NOMO-1 treated with dmso at 0.1 percent for 144 hours (cell line): ENCODE measurements at regions not wholly inside any gene's neighbourhood (a gene's known extent, or its start where the extent isn't known, plus 50 kb on each side); places are given as distances from the start of the nearest gene placed in this dataset.

Experiments used
- DNase-seq: peaks from one replicate; lab custom pipeline; 2025; ENCODE audit not compliant: unreplicated experiment; lab: John Stamatoyannopoulos, UW

DNA sequence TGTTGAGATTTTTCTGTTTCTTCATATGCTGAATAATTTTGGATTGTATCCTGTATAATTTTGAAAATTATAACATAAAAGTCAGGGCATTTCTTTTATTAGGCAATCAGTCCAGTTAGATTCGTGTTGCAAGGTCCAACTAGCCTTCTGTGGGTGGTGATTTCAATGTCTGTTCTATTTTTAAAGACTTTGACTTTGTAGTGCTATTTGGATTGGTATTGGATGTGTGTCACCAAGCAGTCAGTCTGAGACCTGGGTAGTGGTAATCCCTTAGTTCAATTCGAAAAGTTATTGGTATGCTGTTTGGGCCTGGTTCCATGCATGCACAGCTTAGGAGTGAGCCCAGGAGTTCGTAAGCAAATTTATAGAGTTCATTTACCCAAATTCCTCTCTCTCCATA, 82.2 kb downstream of the EPDR1 start:
- DNase-seq, result no peak

DNA sequence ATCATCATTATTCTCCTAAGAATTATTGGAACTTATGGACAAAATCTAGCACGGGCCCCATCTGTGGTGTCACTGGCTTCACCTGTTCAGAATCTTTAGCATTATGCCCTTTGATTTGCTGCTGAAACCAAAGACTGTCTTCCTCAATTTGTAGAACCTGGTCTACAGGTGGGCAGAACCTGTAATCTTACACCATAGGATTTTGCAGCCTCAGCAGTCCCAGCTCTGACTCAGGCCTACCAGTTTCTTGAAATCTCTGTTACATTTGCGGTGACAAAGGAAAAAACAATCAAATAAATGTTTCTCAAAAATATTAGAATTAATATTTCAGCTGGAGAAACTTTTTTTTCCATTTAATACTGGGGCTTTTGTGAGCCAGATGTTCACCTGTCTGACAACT, 86.1 kb downstream of the EPDR1 start:
- no peak for DNase-seq

DNA sequence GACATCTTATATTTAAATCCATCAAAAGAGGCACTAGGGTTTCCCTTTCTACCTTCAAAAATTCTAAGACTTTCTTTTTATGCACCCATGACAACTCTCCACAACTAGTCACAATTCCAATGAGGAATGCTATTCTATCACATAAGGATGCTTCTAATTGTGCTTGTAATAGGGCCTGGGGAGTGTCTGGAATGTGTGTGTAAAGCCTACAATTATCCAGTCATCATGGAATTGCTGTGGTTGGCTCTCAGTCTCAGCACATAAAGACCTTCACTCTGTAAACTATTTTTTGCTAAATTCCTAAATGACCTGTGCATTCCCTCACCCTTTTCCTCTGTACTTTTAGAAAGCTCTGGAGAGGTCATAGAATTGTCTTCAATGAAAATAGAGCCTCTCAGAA, 86.7 kb downstream of the EPDR1 start:
- no peak for DNase-seq

DNA sequence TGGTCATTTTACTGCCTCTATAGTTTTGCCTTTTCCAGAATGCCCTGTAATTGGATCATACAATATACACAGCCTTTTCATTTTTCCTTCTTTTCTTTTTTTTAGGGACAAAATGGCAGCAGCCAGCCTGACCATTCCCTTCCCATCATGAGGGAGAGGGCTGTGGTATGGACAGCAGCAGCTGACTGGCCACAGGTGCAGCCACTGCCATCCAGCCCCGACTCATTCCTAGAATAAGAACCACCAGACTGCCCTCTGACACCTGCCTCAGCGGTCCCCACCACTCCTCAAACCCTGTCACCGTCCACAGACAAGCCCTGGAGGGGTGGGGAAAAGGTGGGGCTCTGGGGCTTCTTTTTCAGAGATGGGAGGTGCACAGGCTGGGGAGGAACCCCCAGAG, 92.8 kb downstream of the EPDR1 start:
- DNase-seq, result no peak

GRCh38 chr7:38016567-38016966, 96.1 kb downstream of the EPDR1 start:
- DNase-seq, result no peak

DNA sequence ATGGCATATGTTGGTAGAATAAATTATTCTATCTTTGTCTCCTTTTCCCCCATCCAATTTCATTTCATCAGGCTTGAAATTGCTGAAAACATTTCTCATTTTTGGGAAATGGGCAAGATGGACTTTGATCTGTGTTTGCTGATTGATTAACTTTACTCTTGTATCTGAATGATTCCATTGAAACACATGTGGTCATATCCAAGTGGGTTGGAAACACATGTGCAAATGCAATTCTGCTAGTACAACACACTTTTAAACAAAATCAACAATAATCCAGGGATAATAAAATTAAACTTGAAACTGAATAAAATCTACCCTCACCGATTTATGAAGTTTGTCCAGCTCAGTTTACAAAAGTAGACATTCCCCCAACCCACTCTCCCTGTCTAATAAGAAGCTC, 96.9 kb downstream of the EPDR1 start:
- DNase-seq, result no peak

DNA sequence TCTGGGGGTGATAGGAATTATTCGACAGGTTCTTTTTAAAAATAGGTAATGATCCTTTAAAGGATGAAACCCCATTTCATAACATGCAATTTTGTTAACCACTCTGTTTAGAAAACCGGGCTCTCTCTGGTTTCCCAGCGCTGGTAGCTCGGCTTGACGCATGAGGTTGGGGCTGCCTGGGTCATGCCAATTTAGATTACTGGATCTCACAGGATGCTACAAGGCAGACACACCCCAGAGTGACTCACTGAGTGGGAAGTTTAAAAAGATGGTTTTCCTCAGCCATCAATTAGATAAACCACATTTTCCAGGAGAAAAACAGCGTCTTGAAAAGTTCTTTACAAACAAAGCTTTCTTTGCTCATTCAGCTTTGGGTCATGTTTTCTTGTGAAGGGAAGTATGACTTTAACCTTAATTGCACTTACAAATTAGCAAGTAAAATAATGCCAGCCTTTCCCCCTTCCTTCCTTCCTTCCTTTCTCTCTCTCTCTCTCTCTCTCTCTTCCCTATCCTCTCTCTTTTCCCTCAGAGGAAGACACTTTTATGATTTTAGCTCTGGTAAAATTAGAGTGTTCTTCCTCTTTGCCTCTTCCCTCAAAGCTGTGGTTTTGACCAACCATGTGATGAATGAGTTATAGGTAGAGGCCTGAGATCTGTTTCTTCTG, 99.8 kb downstream of the EPDR1 start:
- DNase-seq, result peak; percentile 8

DNA sequence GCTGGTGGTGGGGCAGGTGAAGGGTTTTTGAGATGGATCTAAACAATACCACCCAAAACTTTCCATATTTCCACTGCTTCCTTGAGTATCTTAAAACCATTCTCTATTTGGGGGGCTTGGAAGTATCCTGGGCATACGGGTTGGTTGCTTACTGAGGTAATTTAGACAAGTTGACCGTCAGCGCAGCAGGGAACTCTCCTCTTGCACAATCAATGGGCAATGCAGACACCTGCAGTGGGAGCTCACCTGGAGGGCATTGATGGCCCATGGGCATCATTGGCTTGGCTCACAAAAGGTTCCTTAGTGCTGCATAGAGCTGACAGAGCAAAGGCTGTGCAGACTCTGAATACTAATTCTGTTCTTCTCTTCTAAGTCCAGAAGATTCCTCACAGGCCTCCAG, 101.5 kb downstream of the EPDR1 start:
- DNase-seq, result no peak

GRCh38 chr7:38025815-38026214, 105.4 kb downstream of the EPDR1 start:
- DNase-seq, result no peak

GRCh38 chr7:38027884-38028455, 107.5 kb downstream of the EPDR1 start:
- DNase-seq, result no peak

- no peak for DNase-seq
Measured at GRCh38 chr7:38034062-38034908, 113.8 kb downstream of the EPDR1 start.

DNA sequence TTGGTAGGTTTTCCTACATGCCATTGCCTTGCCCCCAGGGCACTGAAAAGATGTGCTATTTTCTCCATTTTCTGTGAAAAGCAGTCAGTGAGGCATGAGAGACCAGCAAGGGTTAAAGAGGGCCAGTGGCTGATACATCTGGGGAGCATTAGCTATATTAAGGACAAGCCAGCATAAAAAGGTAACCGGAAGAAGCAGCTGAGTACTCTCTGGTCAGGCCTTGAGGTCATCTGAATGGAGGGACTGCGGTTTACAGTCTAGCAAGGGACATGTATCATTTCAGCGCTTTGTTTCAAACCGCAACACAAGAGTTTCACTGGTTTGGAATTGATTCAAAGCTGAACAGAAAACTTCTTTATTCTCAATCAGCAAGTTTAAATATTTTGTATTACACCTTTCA, 120.4 kb downstream of the EPDR1 start:
- no peak for DNase-seq

DNA sequence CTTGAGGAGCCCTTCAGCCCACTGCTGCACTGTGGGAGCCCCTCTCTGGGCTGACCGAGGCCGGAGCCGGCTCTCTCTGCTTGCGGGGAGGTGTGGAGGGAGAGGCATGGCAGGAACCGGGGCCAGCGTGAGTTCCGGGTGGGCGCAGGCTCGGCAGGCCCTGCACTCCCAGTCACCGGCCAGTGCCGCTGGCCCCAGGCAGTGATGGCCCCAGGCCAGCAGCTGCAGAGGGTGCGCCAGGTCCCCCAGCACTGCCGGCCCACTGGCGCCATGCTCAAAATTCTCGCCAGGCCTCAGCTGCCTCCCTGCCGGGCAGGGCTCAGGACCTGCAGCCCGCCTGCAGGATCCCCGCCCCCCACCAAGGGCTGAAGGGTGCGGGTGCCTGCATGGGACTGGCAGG, 128.4 kb upstream of the STARD3NL start:
- no peak for DNase-seq

GRCh38 chr7:38051311-38051710, 126.7 kb upstream of the STARD3NL start:
- no peak for DNase-seq

- DNase-seq, result no peak
Measured at GRCh38 chr7:38051786-38052185, 126.3 kb upstream of the STARD3NL start.

DNA sequence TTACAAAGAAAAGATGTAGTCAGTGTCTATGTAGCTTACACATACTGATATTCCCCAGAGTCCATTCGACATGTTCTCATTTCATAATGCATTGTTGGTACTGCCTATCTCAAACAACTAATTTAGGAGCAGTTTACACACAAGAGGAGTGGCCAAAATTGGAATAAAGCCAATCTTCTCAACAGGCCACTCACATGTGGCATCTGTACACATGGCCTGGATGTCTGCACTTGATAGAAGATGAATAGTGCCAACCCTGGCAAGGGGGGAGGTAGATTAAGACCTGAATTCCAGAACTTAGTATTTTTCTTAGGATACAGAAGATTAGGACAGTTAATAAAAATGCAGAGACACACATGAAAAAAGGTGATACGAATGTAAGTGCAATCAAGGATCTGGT, 125.3 kb upstream of the STARD3NL start:
- no peak for DNase-seq

GRCh38 chr7:38054199-38054598, 123.8 kb upstream of the STARD3NL start:
- no peak for DNase-seq

DNA sequence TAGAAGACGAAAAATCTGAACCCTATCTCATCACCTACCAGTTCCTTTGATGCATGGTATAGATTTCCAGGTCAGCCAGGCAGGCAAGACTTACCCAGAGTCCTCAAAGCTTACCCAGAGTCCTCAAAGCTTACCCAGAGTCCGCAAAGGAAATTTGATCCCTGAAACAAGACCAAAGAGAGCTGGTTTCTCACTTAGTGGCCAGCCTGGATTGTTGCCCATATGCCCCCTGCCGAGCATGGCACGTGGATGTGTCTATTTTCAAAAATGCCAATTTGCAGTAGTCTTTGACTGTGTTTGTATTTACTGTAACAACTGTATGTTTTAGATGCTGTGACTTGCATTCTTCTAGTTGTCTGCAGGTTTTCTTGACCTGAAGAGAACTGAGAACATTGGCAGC, 120.2 kb upstream of the STARD3NL start:
- DNase-seq, result no peak

DNA sequence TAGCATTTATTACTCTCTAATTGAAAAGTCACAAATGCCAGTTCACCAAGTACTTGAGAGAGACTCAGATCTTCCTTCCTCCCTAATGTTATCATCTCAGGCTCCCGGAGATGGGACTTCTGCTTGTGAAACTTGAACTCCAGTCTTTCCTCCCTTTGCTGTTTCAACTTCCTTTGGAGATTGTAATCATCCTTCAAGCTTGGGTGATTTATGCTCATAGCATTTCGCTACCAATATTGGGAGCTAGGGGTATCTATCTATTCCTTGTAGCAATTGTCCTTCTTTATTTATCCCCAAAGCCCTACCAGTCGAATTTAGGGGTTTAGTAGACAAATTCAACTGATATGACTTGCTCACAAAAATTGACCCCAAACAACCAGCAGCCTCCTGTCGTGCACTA, 117.9 kb upstream of the STARD3NL start:
- DNase-seq, result no peak

DNA sequence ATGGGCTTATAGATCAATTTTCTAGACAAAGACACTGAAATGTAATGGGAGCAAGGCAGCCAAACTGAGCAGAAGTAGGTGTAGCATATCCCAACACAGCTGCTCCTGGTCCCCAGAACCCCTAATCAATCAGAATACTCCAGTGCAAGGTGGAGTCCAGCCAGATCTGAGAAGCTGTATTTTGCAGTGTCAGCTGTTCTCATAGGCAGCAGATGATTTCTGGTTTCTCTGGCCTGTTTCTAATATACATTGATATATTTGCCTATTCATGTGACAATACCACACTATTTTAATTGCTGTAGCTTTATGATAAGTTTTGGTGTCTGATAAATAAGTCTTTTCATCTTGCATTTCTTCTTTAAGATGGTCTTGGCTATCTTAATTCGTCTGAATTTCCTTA, 117.4 kb upstream of the STARD3NL start:
- DNase-seq, result no peak

- no peak for DNase-seq
Measured at GRCh38 chr7:38066391-38066790, 111.7 kb upstream of the STARD3NL start.

DNA sequence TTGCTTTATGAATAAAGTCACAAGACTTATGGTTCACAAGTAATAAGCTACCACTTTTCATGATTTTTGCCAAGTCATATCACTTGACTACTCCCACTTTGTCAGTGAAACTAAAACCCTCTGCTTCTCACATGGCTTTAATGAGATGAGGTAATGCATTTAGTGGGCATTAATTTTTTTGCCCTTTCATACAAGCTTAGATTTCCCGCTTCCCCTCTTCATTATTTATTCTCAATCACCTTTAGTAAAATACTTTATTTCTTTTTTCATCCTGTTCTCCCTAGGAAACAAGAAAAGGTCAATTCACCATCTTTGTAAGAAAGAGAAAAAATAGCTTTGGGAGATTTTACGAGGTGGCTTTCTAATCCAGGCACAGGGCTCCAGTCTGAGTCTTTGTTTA, 109.6 kb upstream of the STARD3NL start:
- no peak for DNase-seq
